ENCODE measurements at regions not wholly inside any gene's neighbourhood (a gene's known extent, or its start where the extent isn't known, plus 50 kb on each side); places are given as distances from the start of the nearest gene placed in this dataset.

DNA sequence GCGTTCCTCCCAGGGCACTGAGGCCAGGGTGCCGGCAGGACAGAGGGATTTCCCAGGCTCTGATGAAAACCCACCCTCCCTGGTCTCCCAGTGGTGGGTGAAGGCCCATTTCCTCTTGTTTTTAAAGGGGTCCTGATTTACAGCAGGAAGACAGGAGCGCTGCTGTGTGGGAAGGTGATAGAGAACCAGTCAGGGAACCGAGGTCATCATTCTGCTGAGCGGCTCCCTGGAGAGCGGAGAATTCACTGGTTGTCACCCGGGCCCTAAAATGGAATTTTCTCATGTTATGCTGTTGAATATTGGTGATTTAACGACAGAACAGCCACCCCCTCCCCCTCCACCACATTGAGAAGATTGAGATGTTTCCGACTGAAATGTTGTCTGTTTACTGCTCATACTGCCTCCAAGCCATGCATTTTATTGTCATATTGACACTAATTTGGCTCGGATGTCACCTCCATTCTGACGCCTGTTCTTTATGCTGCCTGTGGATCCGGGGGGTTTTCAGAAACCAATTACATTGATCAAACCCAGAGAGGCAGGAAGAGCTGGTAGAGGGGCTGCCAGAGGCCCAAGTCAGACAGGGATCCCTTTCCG lies 225.2 kb downstream of the GLI2 start:
- no peak overlapping the region for H3K27ac ChIP-seq (ENCODE audit: low read depth, low read length)
- no peaks in the 10 kb centered on the region for H3K4me1 ChIP-seq (ENCODE audit: control insufficient read depth in 1 of 2, insufficient read depth in 2 of 2, low read length in 2 of 2)
- H3K9me3 ChIP-seq (ENCODE audit: control insufficient read depth in 1 of 2, low read length in 2 of 2): no peaks in the 10 kb centered on the region
- no peak overlapping the region for H3K4me3 ChIP-seq (ENCODE audit: low read depth in 1 of 2, low read length in 2 of 2)
- H3K27me3 ChIP-seq (ENCODE audit: control insufficient read depth in 1 of 2, insufficient read depth in 2 of 2, low read length in 2 of 2): no peaks in the 10 kb centered on the region
- no peak overlapping the region for H3K9ac ChIP-seq (ENCODE audit: low read depth in 1 of 2, low read length in 2 of 2)
- H3K36me3 ChIP-seq (ENCODE audit: control insufficient read depth in 1 of 2, insufficient read depth in 2 of 2, low read length in 2 of 2): no peaks in the 10 kb centered on the region

DNA sequence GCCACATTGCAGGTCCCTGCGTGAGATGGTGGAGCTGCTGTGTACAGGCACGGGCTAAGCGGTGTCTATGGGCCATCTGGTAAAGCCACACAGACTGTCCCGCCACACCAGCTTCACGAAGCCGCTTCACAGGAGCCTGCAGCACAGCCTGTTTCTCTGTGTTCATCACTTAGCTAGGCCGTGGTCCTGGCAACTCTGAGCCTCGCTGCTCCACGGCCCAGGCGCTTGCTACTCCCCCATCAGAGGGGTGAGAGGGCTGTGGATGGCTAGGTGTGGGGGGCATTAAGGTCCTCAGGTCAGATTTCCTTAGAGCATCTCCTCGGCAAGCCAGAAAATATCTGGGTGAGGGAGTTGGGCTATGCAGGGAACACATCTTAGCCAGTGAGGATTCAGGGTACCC lies 225.7 kb downstream of the GLI2 start:
- Histone ChIP-seq H3K9me3 (ENCODE audit: control insufficient read depth in 1 of 2, low read length in 2 of 2) (no peaks in the 10 kb centered on the region), H3K4me1 (ENCODE audit: control insufficient read depth in 1 of 2, insufficient read depth in 2 of 2, low read length in 2 of 2) (no peaks in the 10 kb centered on the region), H3K36me3 (ENCODE audit: control insufficient read depth in 1 of 2, insufficient read depth in 2 of 2, low read length in 2 of 2) (no peaks in the 10 kb centered on the region), H3K27me3 (ENCODE audit: control insufficient read depth in 1 of 2, insufficient read depth in 2 of 2, low read length in 2 of 2) (no peaks in the 10 kb centered on the region), H3K27ac (ENCODE audit: low read depth, low read length) (no peak overlapping the region), H3K4me3 (ENCODE audit: low read depth in 1 of 2, low read length in 2 of 2) (no peak overlapping the region), H3K9ac (ENCODE audit: low read depth in 1 of 2, low read length in 2 of 2) (no peak overlapping the region)

DNA sequence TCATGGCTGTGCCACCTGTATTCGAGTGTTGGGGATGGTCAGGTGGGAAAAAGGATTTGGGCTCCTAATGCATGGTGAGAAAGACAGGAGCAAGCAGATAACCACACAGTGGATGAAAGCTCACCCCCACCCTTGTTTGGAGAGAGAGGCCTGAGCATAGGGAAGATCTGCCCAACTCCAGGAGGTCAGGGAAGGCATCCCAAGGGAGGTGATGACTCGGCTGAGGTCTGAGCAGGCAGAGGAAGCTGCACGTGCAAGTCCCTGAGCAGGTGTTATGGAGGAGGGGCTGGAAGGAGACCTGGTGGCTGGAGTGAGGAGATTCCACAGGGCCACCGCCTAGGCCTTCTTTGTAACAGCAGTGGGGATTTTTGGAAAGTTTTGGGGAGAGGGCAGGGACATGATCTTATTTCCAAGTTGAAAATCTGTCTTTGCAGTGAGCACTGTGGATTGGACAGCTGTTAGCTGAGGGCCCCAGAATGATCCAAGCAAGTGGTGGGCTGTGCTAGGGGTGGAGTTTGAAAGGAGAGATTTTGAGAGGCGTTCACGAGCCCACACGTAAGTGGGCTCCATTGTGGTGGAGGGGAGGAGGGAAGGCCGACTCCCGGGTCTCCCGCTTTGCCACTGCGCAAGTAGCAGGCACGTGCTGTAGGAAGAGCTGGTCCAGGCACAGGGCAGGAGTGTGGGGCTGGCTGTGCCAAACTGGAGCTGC lies 228.5 kb downstream of the GLI2 start:
- Histone ChIP-seq H3K27me3 (ENCODE audit: control insufficient read depth in 1 of 2, insufficient read depth in 2 of 2, low read length in 2 of 2) (no peaks in the 10 kb centered on the region), H3K9ac (ENCODE audit: low read depth in 1 of 2, low read length in 2 of 2) (no peak overlapping the region), H3K4me3 (ENCODE audit: low read depth in 1 of 2, low read length in 2 of 2) (no peak overlapping the region), H3K4me1 (ENCODE audit: control insufficient read depth in 1 of 2, insufficient read depth in 2 of 2, low read length in 2 of 2) (no peaks in the 10 kb centered on the region), H3K9me3 (ENCODE audit: control insufficient read depth in 1 of 2, low read length in 2 of 2) (no peaks in the 10 kb centered on the region), H3K27ac (ENCODE audit: low read depth, low read length) (no peak overlapping the region), H3K36me3 (ENCODE audit: control insufficient read depth in 1 of 2, insufficient read depth in 2 of 2, low read length in 2 of 2) (no peaks in the 10 kb centered on the region)

DNA sequence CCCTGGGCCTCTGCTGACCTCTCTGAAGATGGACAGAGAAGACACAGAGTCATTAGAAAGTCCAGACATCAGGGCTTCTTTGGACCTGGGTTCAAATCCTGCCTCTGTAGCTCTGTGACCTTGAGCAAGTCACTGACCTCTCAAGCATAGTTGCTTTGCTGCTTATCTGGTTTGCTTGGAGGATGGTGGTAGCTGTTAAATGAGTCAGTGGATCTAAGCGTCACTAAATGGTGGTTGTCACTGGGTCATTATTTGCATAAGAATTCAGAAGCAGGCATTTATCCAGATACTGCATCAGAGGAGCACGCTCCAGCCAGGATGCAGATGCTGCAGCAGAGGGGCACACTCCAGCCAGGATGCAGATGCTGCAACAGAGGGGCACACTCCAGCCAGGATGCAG lies 229.2 kb downstream of the GLI2 start:
- H3K27ac ChIP-seq (ENCODE audit: low read depth, low read length): no peak overlapping the region
- no peak overlapping the region for H3K4me3 ChIP-seq (ENCODE audit: low read depth in 1 of 2, low read length in 2 of 2)
- H3K27me3 ChIP-seq (ENCODE audit: control insufficient read depth in 1 of 2, insufficient read depth in 2 of 2, low read length in 2 of 2): no peaks in the 10 kb centered on the region
- H3K4me1 ChIP-seq (ENCODE audit: control insufficient read depth in 1 of 2, insufficient read depth in 2 of 2, low read length in 2 of 2): no peaks in the 10 kb centered on the region
- no peaks in the 10 kb centered on the region for H3K36me3 ChIP-seq (ENCODE audit: control insufficient read depth in 1 of 2, insufficient read depth in 2 of 2, low read length in 2 of 2)
- H3K9me3 ChIP-seq (ENCODE audit: control insufficient read depth in 1 of 2, low read length in 2 of 2): no peaks in the 10 kb centered on the region
- no peak overlapping the region for H3K9ac ChIP-seq (ENCODE audit: low read depth in 1 of 2, low read length in 2 of 2)

DNA sequence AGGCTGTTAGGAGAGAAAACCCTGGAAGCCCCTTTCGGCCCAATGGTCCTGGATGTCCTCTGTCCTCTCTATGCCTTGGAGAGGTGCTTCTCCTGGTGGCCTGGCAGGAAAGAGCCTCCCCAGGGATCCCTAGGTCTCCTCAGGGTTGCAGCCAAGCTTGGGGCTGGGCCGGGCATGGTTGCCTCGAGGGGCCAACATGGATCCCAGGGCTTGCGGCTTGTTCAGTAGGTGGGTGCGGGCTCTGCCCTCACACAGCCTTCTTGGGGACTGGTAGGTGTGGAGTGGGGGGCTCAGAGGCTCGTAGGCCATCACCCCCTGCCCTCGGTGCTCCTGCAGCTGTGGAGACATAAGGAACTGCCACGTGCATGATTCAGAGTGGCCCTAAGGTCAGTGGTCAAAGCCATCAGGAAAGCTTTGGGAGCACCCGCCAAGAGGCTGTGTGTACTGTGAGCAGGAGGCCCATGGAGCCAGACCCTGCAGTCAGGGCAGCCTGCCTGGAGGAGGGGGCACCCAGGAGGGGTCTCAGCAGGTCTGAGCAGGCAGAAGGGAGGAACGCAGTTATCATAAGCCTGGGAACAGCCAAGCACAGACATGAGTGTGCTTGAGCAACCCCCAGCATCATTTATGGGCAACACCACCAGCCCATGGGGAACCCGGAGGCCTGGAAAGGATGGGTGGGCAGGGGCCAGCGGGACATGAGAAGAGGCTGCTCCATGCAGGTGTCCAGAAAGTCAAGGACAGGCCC lies 231.0 kb downstream of the GLI2 start:
- no peaks in the 10 kb centered on the region for H3K9me3 ChIP-seq (ENCODE audit: control insufficient read depth in 1 of 2, low read length in 2 of 2)
- H3K27ac ChIP-seq (ENCODE audit: low read depth, low read length): no peak overlapping the region
- no peaks in the 10 kb centered on the region for H3K27me3 ChIP-seq (ENCODE audit: control insufficient read depth in 1 of 2, insufficient read depth in 2 of 2, low read length in 2 of 2)
- H3K4me3 ChIP-seq (ENCODE audit: low read depth in 1 of 2, low read length in 2 of 2): no peak overlapping the region
- no peaks in the 10 kb centered on the region for H3K4me1 ChIP-seq (ENCODE audit: control insufficient read depth in 1 of 2, insufficient read depth in 2 of 2, low read length in 2 of 2)
- no peaks in the 10 kb centered on the region for H3K36me3 ChIP-seq (ENCODE audit: control insufficient read depth in 1 of 2, insufficient read depth in 2 of 2, low read length in 2 of 2)
- H3K9ac ChIP-seq (ENCODE audit: low read depth in 1 of 2, low read length in 2 of 2): no peak overlapping the region

DNA sequence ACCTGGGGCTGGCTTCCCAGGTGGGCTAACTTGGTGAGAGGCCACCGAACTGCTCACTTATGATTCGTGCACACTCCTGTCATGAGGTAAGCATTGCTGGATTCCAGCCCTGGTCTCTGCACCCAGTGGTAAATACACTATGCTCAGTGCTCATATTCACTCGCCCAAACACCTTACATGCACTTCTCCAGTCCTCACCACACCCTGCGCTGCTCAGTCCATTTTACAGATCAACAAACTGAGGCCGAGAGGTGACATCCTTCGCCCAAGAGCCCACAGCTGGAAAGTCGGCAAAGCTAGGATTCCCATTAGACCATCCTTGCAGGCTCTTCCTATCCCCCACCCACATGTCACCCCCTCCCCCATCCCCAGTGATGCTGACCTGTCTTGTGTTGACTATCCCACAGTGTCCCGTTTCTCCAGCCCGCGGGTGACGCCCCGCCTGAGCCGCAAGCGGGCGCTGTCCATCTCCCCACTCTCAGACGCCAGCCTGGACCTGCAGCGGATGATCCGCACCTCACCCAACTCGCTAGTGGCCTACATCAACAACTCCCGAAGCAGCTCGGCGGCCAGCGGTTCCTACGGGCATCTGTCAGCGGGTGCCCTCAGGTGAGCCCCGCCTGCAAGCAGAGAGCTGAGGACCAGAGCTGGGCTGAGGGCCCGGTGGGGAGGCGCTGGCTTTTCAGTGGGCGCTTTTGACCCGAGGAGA lies 232.8 kb downstream of the GLI2 start:
- Histone ChIP-seq H3K9me3 (ENCODE audit: control insufficient read depth in 1 of 2, low read length in 2 of 2) (no peaks in the 10 kb centered on the region), H3K4me3 (ENCODE audit: low read depth in 1 of 2, low read length in 2 of 2) (no peak overlapping the region), H3K4me1 (ENCODE audit: control insufficient read depth in 1 of 2, insufficient read depth in 2 of 2, low read length in 2 of 2) (no peaks in the 10 kb centered on the region), H3K27ac (ENCODE audit: low read depth, low read length) (no peak overlapping the region), H3K27me3 (ENCODE audit: control insufficient read depth in 1 of 2, insufficient read depth in 2 of 2, low read length in 2 of 2) (no peaks in the 10 kb centered on the region), H3K36me3 (ENCODE audit: control insufficient read depth in 1 of 2, insufficient read depth in 2 of 2, low read length in 2 of 2) (no peaks in the 10 kb centered on the region), H3K9ac (ENCODE audit: low read depth in 1 of 2, low read length in 2 of 2) (no peak overlapping the region)

DNA sequence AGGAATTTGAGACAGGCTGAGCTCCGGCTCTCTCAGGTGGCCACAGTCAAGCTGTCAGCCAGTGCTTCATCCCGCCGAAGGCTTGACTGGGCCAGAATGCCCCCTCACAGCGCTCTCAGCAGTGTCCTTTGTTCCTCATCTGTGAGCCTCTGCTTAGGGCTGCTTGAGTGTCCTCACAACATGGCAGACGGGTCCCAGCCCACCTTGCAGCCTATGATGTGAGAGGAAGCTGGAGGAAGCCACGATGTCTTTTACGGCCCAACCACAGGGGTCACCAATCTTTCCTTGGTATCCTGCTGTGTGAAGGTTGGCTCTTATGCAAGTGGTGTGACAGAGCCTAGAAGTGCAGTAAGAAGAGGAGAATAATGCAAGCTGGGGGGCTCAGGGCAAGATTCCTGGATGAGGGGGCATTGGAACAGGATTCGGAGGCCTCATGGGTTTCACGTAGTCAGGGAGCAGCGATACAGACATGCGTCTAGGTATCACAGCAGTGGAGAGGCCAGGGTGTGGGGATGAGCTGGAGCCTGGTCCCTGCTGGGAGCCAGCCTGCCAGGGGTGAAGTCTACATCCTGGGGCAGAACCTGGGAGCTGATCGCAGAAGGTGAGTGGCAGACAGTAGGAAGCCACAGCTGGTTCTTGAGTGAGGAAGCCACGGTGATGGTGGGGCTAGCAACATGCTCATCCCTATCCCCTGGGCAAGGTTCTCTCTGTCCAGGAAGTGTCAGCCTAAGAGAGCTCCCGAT lies 234.1 kb downstream of the GLI2 start:
- Histone ChIP-seq H3K4me3 (ENCODE audit: low read depth in 1 of 2, low read length in 2 of 2) (no peak overlapping the region), H3K27ac (ENCODE audit: low read depth, low read length) (no peak overlapping the region), H3K9ac (ENCODE audit: low read depth in 1 of 2, low read length in 2 of 2) (no peak overlapping the region), H3K4me1 (ENCODE audit: control insufficient read depth in 1 of 2, insufficient read depth in 2 of 2, low read length in 2 of 2) (no peaks in the 10 kb centered on the region), H3K36me3 (ENCODE audit: control insufficient read depth in 1 of 2, insufficient read depth in 2 of 2, low read length in 2 of 2) (peaks cover 0 to 2% of the 10 kb centered on the region in 2 donors), H3K27me3 (ENCODE audit: control insufficient read depth in 1 of 2, insufficient read depth in 2 of 2, low read length in 2 of 2) (no peaks in the 10 kb centered on the region), H3K9me3 (ENCODE audit: control insufficient read depth in 1 of 2, low read length in 2 of 2) (no peaks in the 10 kb centered on the region)

DNA sequence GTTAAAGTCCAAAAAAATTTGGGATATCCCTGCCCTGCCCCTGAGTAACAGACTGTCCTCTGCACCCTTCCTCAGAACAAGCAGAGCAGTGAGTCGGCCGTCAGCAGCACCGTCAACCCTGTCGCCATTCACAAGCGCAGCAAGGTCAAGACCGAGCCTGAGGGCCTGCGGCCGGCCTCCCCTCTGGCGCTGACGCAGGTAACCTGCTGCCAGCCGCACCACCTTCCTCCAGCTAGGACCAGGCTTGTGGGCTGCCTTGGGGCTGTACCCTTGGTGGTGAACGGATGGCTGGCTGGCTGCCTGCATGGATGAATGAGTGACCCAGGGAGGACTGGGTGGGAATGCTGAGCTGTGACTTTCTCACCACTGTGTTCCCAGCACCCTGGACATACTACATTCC lies 236.2 kb downstream of the GLI2 start:
- Histone ChIP-seq H3K4me3 (ENCODE audit: low read depth in 1 of 2, low read length in 2 of 2) (no peak overlapping the region), H3K9ac (ENCODE audit: low read depth in 1 of 2, low read length in 2 of 2) (no peak overlapping the region), H3K9me3 (ENCODE audit: control insufficient read depth in 1 of 2, low read length in 2 of 2) (no peaks in the 10 kb centered on the region), H3K27ac (ENCODE audit: low read depth, low read length) (no peak overlapping the region), H3K27me3 (ENCODE audit: control insufficient read depth in 1 of 2, insufficient read depth in 2 of 2, low read length in 2 of 2) (no peaks in the 10 kb centered on the region), H3K4me1 (ENCODE audit: control insufficient read depth in 1 of 2, insufficient read depth in 2 of 2, low read length in 2 of 2) (no peaks in the 10 kb centered on the region), H3K36me3 (ENCODE audit: control insufficient read depth in 1 of 2, insufficient read depth in 2 of 2, low read length in 2 of 2) (peaks cover 0 to 4% of the 10 kb centered on the region in 2 donors)

DNA sequence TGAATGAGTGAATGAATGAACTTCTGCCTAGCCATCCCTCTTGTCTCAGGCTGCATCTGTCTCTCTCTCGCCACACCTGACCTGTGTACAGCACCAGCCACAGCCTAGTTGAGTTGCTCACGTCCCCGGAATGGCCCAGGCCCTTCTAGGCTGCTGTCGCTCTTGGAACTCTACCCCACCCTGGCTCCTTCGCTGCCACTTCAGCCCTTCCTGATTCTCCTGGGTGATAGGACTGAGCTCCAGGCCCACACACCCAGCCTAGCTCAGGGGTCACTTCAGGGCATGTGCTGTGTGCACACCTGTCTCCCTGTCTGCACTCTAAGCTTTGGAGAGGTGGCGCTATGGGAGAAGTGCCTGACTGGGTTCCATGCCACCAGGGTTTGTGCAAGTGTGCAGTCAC lies 236.6 kb downstream of the GLI2 start:
- no peaks in the 10 kb centered on the region for H3K4me1 ChIP-seq (ENCODE audit: control insufficient read depth in 1 of 2, insufficient read depth in 2 of 2, low read length in 2 of 2)
- H3K27me3 ChIP-seq (ENCODE audit: control insufficient read depth in 1 of 2, insufficient read depth in 2 of 2, low read length in 2 of 2): no peaks in the 10 kb centered on the region
- H3K9ac ChIP-seq (ENCODE audit: low read depth in 1 of 2, low read length in 2 of 2): no peak overlapping the region
- H3K4me3 ChIP-seq (ENCODE audit: low read depth in 1 of 2, low read length in 2 of 2): no peak overlapping the region
- no peaks in the 10 kb centered on the region for H3K9me3 ChIP-seq (ENCODE audit: control insufficient read depth in 1 of 2, low read length in 2 of 2)
- H3K36me3 ChIP-seq (ENCODE audit: control insufficient read depth in 1 of 2, insufficient read depth in 2 of 2, low read length in 2 of 2): peaks cover 0 to 4% of the 10 kb centered on the region in 2 donors
- no peak overlapping the region for H3K27ac ChIP-seq (ENCODE audit: low read depth, low read length)
